ENCODE measurements at regions not wholly inside any gene's neighbourhood (a gene's known extent, or its start where the extent isn't known, plus 50 kb on each side); places are given as distances from the start of the nearest gene placed in this dataset.
"Not testable (repeated sequence)": the region's sequence is repeated elsewhere in the genome, so short reads cannot be mapped to it uniquely, and the experiment has no call there.

- TF ChIP-seq CTCF (IDR thresholded peaks at IDR 0.05 in 8 of 11, conservative IDR thresholded peaks at IDR 0.05 in 3 of 11); POLR2A (IDR thresholded peaks at IDR 0.05); POLR2AphosphoS5 (IDR thresholded peaks at IDR 0.05): not testable (repeated sequence)
Measured at GRCh38 chr2:153246636-153247035, 231.9 kb downstream of the RPRM start.

All from spleen (tissue), 7 donors.